ENCODE measurements at regions not wholly inside any gene's neighbourhood (a gene's known extent, or its start where the extent isn't known, plus 50 kb on each side); places are given as distances from the start of the nearest gene placed in this dataset.

- TF ChIP-seq CTCF (IDR thresholded peaks at IDR 0.05) (no peak), EP300 (IDR thresholded peaks at IDR 0.05) (no peak), POLR2A (IDR thresholded peaks at IDR 0.05) (no peak)
Measured at GRCh38 chr18:53747663-53748160, 476.8 kb downstream of the MBD2 start.

Data from ovary (tissue), 3 donors.